ENCODE measurements at regions not wholly inside any gene's neighbourhood (a gene's known extent, or its start where the extent isn't known, plus 50 kb on each side); places are given as distances from the start of the nearest gene placed in this dataset.

GRCh38 chr3:124053871-124054270 lies 61.9 kb upstream of the ROPN1 start:
- ChIA-PET POLR2A (no interaction called here), CTCF (interaction anchor here (1.7 to 1.9 kb wide), 2 partner anchors 15 to 21 kb away, joined by 5 read pairs; partner anchors contain the start of gene KALRN)
- H3K79me2 ChIP-seq (ENCODE audit: control insufficient read depth, insufficient read depth, low read length), result no peaks in the 10 kb centered on the region
- no peak overlapping the region for H3K4me2 ChIP-seq (ENCODE audit: insufficient read depth, low read length)
- FAIRE-seq (no peak), DNase-seq (ENCODE audit: low read depth, low spot score) (no peak)
- no peaks in the 10 kb centered on the region for H3K9me3 ChIP-seq (replicated peaks; ENCODE audit: control insufficient read depth, insufficient read depth, low read length)
- H3K4me1 ChIP-seq (ENCODE audit: control insufficient read depth, extremely low read depth, insufficient read depth, low read length), result no peaks in the 10 kb centered on the region
- H3K36me3 ChIP-seq (ENCODE audit: control insufficient read depth in 2 of 2, extremely low read depth in 1 of 2, insufficient read depth in 2 of 2, low read length in 2 of 2), result no peaks in the 10 kb centered on the region
- dilution Hi-C loops (cut with MboI; ENCODE audit: extremely low pct_ligation_motif_present, low sequenced_read_pairs), result no loop called here
- H4K20me1 ChIP-seq (replicated peaks; ENCODE audit: control insufficient read depth, extremely low read depth, insufficient read depth, low read length), result no peaks in the 10 kb centered on the region
- H3K9ac ChIP-seq (replicated peaks; ENCODE audit: extremely low read depth, insufficient read depth, low read length), result no peak overlapping the region
- no peak overlapping the region for H3K27ac ChIP-seq (ENCODE audit: insufficient read depth, low read depth, low read length)
- BruUV-seq (replicated peaks), result no TSS peak
- intact Hi-C loops (cut with micrococcal nuclease), result no loop called here
- peaks cover 0 to 2% of the 10 kb centered on the region in 2 experiments for H3K27me3 ChIP-seq (ENCODE audit: control insufficient read depth in 2 of 2, insufficient read depth in 2 of 2, low read length in 2 of 2)
- TF ChIP-seq POLR2AphosphoS5 (IDR thresholded peaks at IDR 0.05; ENCODE audit: insufficient read depth, low read depth, low read length) (no peak), FOS (IDR thresholded peaks at IDR 0.05; ENCODE audit: borderline replicate concordance, insufficient read depth, low read length) (no peak), CTCF (IDR thresholded peaks at IDR 0.05; ENCODE audit: extremely low read depth in 1 of 2, insufficient read depth in 1 of 2, low read depth in 1 of 2, low read length in 2 of 2) (no peak), JUN (IDR thresholded peaks at IDR 0.05; ENCODE audit: borderline replicate concordance, insufficient read depth, insufficient read length, low read depth) (no peak), MAX (IDR thresholded peaks at IDR 0.05; ENCODE audit: insufficient read depth, insufficient read length) (no peak), MYC (IDR thresholded peaks at IDR 0.05; ENCODE audit: low read depth, low read length) (no peak), GATA2 (IDR thresholded peaks at IDR 0.05; ENCODE audit: insufficient read depth, insufficient read length, low read depth, low read length) (no peak), POLR2A (IDR thresholded peaks at IDR 0.05; ENCODE audit: low read depth, low read length) (no peak), EZH2 (IDR thresholded peaks at IDR 0.05; ENCODE audit: borderline replicate concordance, low read depth, low read length, severe bottlenecking) (no peak)
- H2AFZ ChIP-seq (ENCODE audit: low read depth, low read length), result no peak overlapping the region
- H3K4me3 ChIP-seq (replicated peaks in 1 of 3; ENCODE audit: insufficient read depth in 1 of 3, low read depth in 1 of 3, low read length in 3 of 3), result no peak overlapping the region
- H3K9me1 ChIP-seq (replicated peaks; ENCODE audit: control insufficient read depth, extremely low read depth, insufficient read depth, low read length), result no peaks in the 10 kb centered on the region
